ENCODE measurements at regions not wholly inside any gene's neighbourhood (a gene's known extent, or its start where the extent isn't known, plus 50 kb on each side); places are given as distances from the start of the nearest gene placed in this dataset.

DNA sequence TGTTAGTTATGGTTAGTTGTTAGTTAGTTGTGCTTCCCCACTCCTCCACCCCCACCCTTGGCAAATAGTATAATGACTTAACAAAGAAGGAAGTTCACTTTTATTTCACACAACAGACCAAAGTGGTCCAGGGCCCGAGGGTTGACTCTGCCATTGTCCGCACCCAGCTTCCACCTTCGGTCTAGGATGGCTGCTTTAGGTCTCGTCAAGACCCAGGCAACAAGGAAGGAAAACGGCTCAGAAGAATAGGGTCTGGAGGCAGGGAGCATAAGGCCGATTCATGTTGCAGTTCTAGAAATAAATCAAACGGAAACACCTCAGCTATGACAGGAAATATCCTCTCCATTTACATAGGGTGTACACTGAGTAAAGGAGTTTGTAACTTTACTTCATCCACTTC lies 206.0 kb upstream of the CXCR4 start:
- no peak for TF ChIP-seq FOXA1 (IDR thresholded peaks at IDR 0.05)
- no peak for TF ChIP-seq ZNF384 (IDR thresholded peaks at IDR 0.05)
- no peak for TF ChIP-seq FOXM1 (IDR thresholded peaks at IDR 0.05; ENCODE audit: borderline replicate concordance)
- TF ChIP-seq HDGF (IDR thresholded peaks at IDR 0.05; ENCODE audit: borderline replicate concordance), result no peak
- TF ChIP-seq ELF4 (IDR thresholded peaks at IDR 0.05), result no peak
- TF ChIP-seq ARNT (IDR thresholded peaks at IDR 0.05), result no peak

Measured in HEK293T (cell line).